ENCODE measurements at regions not wholly inside any gene's neighbourhood (a gene's known extent, or its start where the extent isn't known, plus 50 kb on each side); places are given as distances from the start of the nearest gene placed in this dataset.

GRCh38 chr6:51466427-51466826 lies 621.0 kb downstream of the PKHD1 start:
- H3K4me3 ChIP-seq (replicated peaks in 1 of 3; ENCODE audit: insufficient read depth in 1 of 3, low read depth in 2 of 3, low read length in 3 of 3), result no peak overlapping the region
- POLR2A ChIA-PET, result no interaction called here
- H3K27ac ChIP-seq (ENCODE audit: extremely low read length, insufficient read depth, low read length), result no peak overlapping the region
- FAIRE-seq (no peak), ATAC-seq (no peak), DNase-seq (ENCODE audit: low spot score) (no peak)
- TF ChIP-seq PHF8 (CRISPR knock-in tag; IDR thresholded peaks at IDR 0.05) (no peak), ZBTB1 (CRISPR knock-in tag; IDR thresholded peaks at IDR 0.05; ENCODE audit: borderline replicate concordance) (no peak), SAFB2 (CRISPR knock-in tag; IDR thresholded peaks at IDR 0.05; ENCODE audit: borderline replicate concordance, low read depth) (no peak), HNRNPL (IDR thresholded peaks at IDR 0.05; ENCODE audit: low read depth, low read length) (no peak), ZNF672 (CRISPR knock-in tag; IDR thresholded peaks at IDR 0.05) (no peak), PLRG1 (conservative IDR thresholded peaks at IDR 0.05) (no peak), ZNF749 (CRISPR knock-in tag; IDR thresholded peaks at IDR 0.05; ENCODE audit: borderline replicate concordance) (no peak), CEBPG (CRISPR knock-in tag; IDR thresholded peaks at IDR 0.05) (no peak)
- no peaks in the 10 kb centered on the region for H4K20me1 ChIP-seq (ENCODE audit: insufficient read depth, low read length)
- no peaks in the 10 kb centered on the region for H3K79me2 ChIP-seq (ENCODE audit: insufficient read depth, low read length)
- no peak overlapping the region for H3K4me2 ChIP-seq (ENCODE audit: low read depth, low read length)
- 52% methylated on average over 9 of the region's 9 CpGs for WGBS (ENCODE audit: low lambda C conversion rate)
- in situ Hi-C loops (cut with HindIII; ENCODE audit: extremely low pct_ligation_motif_present, low pct_unique_long_range_greater_than_20kb) (no loop called here), intact Hi-C loops (cut with micrococcal nuclease; ENCODE audit: unreplicated experiment) (no loop called here)
- CTCF ChIA-PET (ENCODE audit: low intra/inter-chr PET ratio, low total read pairs), result no interaction called here
- H3K9me3 ChIP-seq (ENCODE audit: low read length), result no peaks in the 10 kb centered on the region
- no peaks in the 10 kb centered on the region for H3K27me3 ChIP-seq (ENCODE audit: control insufficient read depth in 1 of 2, insufficient read depth in 2 of 2, low read length in 2 of 2)
- no peak overlapping the region for H2AFZ ChIP-seq (ENCODE audit: low read length)
- H3K4me1 ChIP-seq (ENCODE audit: insufficient read depth, low read length), result no peaks in the 10 kb centered on the region
- no peak overlapping the region for H3K9ac ChIP-seq (ENCODE audit: insufficient read depth, low read depth, low read length)
- no TSS peak for BruUV-seq (replicated peaks)
- no peaks in the 10 kb centered on the region for H3K36me3 ChIP-seq (replicated peaks in 1 of 2; ENCODE audit: control insufficient read depth in 1 of 2, insufficient read depth in 2 of 2, low read length in 2 of 2)

GRCh38 chr6:51467231-51467952 lies 620.0 kb downstream of the PKHD1 start:
- intact Hi-C loops (cut with micrococcal nuclease; ENCODE audit: unreplicated experiment) (no loop called here), in situ Hi-C loops (cut with HindIII; ENCODE audit: extremely low pct_ligation_motif_present, low pct_unique_long_range_greater_than_20kb) (no loop called here)
- H3K4me3 ChIP-seq (replicated peaks in 1 of 3; ENCODE audit: insufficient read depth in 1 of 3, low read depth in 2 of 3, low read length in 3 of 3), result no peak overlapping the region
- no peaks in the 10 kb centered on the region for H3K79me2 ChIP-seq (ENCODE audit: insufficient read depth, low read length)
- H3K4me1 ChIP-seq (ENCODE audit: insufficient read depth, low read length), result no peaks in the 10 kb centered on the region
- no peak overlapping the region for H3K4me2 ChIP-seq (ENCODE audit: low read depth, low read length)
- ChIA-PET POLR2A (no interaction called here), CTCF (ENCODE audit: low intra/inter-chr PET ratio, low total read pairs) (no interaction called here)
- no peak overlapping the region for H3K27ac ChIP-seq (ENCODE audit: extremely low read length, insufficient read depth, low read length)
- no peak overlapping the region for H3K9ac ChIP-seq (ENCODE audit: insufficient read depth, low read depth, low read length)
- H3K27me3 ChIP-seq (ENCODE audit: control insufficient read depth in 1 of 2, insufficient read depth in 2 of 2, low read length in 2 of 2), result no peaks in the 10 kb centered on the region
- H3K9me3 ChIP-seq (ENCODE audit: low read length), result no peaks in the 10 kb centered on the region
- no peak for FAIRE-seq
- ATAC-seq, result peak; percentile 56
- no peaks in the 10 kb centered on the region for H3K36me3 ChIP-seq (replicated peaks in 1 of 2; ENCODE audit: control insufficient read depth in 1 of 2, insufficient read depth in 2 of 2, low read length in 2 of 2)
- no peak for DNase-seq (ENCODE audit: low spot score)
- TF ChIP-seq KMT2A (CRISPR knock-in tag; IDR thresholded peaks at IDR 0.05), result no peak
- peak; percentile 68 for TF ChIP-seq ZNF652 (CRISPR knock-in tag; IDR thresholded peaks at IDR 0.05; ENCODE audit: borderline replicate concordance, low read depth)
- H2AFZ ChIP-seq (ENCODE audit: low read length), result no peak overlapping the region
- under 1% methylated on average over 6 of the region's 6 CpGs for WGBS (ENCODE audit: low lambda C conversion rate)
- BruUV-seq (replicated peaks), result no TSS peak
- no peaks in the 10 kb centered on the region for H4K20me1 ChIP-seq (ENCODE audit: insufficient read depth, low read length)
